Progenitor cell of endocrine pancreas (in vitro differentiated cells): ENCODE measurements at regions not wholly inside any gene's neighbourhood (a gene's known extent, or its start where the extent isn't known, plus 50 kb on each side); places are given as distances from the start of the nearest gene placed in this dataset.

Source experiments
- DNase-seq: peaks from one replicate; pipeline ENCODE4 v3.0.0; 2021; ENCODE audit warnings: low spot score; ENCODE audit not compliant: unreplicated experiment
- H3K27ac Mint-ChIP-seq: 2 replicates; pipeline ENCODE4 v1.8.0; 2021; ENCODE audit warnings: mild to moderate bottlenecking, moderate library complexity, mixed read lengths
- H3K27me3 Mint-ChIP-seq: 2 replicates; pipeline ENCODE4 v1.8.0; 2021; ENCODE audit warnings: mixed read lengths
- H3K36me3 Mint-ChIP-seq: 2 replicates; pipeline ENCODE4 v1.8.0; 2022; ENCODE audit warnings: mixed read lengths; ENCODE audit not compliant: insufficient read depth
- H3K4me1 Mint-ChIP-seq: 2 replicates; pipeline ENCODE4 v1.8.0; 2021; ENCODE audit warnings: low read depth, mixed read lengths
- H3K4me3 Mint-ChIP-seq: 2 replicates; pipeline ENCODE4 v1.8.0; 2021; ENCODE audit warnings: low read depth, mild to moderate bottlenecking, moderate library complexity, mixed read lengths
- H3K9me3 Mint-ChIP-seq: 2 replicates; pipeline ENCODE4 v1.8.0; 2021; ENCODE audit warnings: low read depth, mixed read lengths
- TF ChIP-seq, protein P1 (sequence below): fragments of 200-600 bp; sonication (generic); IDR thresholded peaks from one replicate; pipeline ENCODE4 v1.5.0; 2021; ENCODE audit warnings: antibody characterized with exemption, mild to moderate bottlenecking; ENCODE audit not compliant: unreplicated experiment

DNA sequence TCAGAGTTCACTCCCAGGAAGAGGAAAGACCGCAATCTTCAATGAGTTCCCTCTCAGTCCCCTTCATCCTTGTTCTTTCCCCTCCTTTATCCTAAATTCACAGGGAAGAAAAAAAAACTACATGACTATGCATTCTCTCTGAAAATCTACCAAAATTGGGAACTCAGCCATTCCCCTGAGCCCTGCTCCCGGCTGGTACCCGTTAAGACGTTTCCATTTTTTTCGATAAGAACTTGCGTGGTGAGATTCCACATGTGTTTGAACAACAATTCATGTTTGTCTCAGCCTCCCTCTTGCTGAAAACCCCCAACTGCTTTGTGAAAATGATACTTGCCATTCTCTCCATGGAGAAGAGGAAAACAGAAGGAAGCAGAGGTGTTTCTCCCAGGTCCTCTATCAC is 318.7 kb upstream of the ID2 start:
- H3K36me3 Mint-ChIP-seq, result no peaks in the 10 kb centered on the region
- no peak overlapping the region for H3K4me3 Mint-ChIP-seq
- DNase-seq, result no peak
- H3K9me3 Mint-ChIP-seq, result no peaks in the 10 kb centered on the region
- peaks cover 28% of the 10 kb centered on the region for H3K4me1 Mint-ChIP-seq
- H3K27ac Mint-ChIP-seq, result no peak overlapping the region
- TF ChIP-seq, protein P1, sequence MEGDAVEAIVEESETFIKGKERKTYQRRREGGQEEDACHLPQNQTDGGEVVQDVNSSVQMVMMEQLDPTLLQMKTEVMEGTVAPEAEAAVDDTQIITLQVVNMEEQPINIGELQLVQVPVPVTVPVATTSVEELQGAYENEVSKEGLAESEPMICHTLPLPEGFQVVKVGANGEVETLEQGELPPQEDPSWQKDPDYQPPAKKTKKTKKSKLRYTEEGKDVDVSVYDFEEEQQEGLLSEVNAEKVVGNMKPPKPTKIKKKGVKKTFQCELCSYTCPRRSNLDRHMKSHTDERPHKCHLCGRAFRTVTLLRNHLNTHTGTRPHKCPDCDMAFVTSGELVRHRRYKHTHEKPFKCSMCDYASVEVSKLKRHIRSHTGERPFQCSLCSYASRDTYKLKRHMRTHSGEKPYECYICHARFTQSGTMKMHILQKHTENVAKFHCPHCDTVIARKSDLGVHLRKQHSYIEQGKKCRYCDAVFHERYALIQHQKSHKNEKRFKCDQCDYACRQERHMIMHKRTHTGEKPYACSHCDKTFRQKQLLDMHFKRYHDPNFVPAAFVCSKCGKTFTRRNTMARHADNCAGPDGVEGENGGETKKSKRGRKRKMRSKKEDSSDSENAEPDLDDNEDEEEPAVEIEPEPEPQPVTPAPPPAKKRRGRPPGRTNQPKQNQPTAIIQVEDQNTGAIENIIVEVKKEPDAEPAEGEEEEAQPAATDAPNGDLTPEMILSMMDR, result no peak
- H3K27me3 Mint-ChIP-seq, result no peaks in the 10 kb centered on the region

DNA sequence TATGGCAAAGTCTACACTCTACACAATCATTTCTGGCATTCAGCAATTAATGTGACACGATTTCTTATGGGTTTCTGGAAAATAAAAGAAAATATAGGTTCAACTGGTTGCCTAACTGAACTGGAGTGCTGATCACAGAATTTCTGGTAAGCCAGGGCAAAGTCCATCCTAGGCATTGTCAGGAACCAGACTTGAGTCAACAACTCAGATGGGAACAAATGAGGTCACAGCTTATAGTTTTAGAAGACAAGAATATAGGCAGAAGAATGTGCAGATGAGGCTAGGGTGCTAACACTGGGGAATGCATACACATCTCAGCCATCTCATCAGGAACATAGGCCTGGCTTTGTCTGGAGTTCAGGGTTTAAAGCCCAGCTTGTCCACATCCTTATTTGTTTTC is 317.2 kb upstream of the ID2 start:
- DNase-seq, result no peak
- Mint-ChIP-seq H3K36me3 (no peaks in the 10 kb centered on the region), H3K4me3 (no peak overlapping the region), H3K4me1 (peaks cover 28% of the 10 kb centered on the region), H3K27me3 (no peaks in the 10 kb centered on the region), H3K9me3 (no peaks in the 10 kb centered on the region), H3K27ac (no peak overlapping the region)
- TF ChIP-seq, protein P1, result no peak

DNA sequence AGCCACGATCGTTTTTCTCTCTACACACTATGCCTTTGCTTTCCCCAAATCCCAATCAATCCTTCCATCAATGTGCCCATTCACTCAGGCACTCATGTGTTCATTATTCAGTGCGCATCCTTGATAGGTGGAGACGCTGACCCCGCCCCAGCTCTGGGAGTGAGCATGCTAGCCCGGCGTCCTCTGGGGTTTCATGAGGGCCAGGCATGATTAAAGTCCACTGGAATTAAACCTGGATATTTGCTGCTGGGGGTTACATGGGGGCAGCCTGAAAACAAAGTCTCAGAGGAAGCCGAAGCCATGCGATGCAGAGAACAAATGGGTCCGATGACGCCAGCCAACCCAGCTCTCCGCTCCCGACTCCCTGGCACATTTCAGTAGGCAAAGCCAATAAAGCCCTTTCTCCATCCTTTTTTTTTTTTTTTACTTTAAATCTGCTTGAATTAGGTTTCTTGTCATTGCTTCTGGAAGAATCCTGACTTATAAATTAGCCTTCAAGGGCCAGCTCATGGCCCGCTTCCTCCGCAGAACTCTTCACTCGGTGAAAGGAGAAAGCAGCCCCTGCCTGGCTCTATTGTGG is 316.4 kb upstream of the ID2 start:
- H3K4me3 Mint-ChIP-seq, result no peak overlapping the region
- H3K36me3 Mint-ChIP-seq, result no peaks in the 10 kb centered on the region
- TF ChIP-seq, protein P1, result no peak
- DNase-seq, result no peak
- no peaks in the 10 kb centered on the region for H3K9me3 Mint-ChIP-seq
- H3K27me3 Mint-ChIP-seq, result no peaks in the 10 kb centered on the region
- H3K27ac Mint-ChIP-seq, result no peak overlapping the region
- peaks cover 28% of the 10 kb centered on the region for H3K4me1 Mint-ChIP-seq

DNA sequence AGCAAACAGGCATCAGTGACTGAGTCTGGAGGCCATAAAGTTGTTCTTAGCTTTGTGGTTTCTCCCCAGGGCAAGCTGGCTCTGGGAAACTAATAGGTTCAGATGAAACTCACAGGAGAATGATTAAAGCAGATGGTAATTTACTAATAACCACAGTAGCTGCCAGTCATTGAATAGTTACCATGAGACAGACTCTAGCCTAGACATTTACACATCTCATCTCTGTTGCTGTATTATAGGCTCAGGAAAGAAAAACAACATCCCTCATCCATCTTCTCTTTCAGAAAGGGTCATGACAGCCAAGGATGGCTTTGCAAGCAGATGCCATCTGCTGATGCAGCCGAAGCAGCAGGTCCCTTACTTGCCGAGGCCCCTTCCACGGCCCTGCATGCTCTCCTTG is 314.0 kb upstream of the ID2 start:
- TF ChIP-seq, protein P1, result no peak
- DNase-seq, result no peak
- H3K4me3 Mint-ChIP-seq, result no peak overlapping the region
- H3K36me3 Mint-ChIP-seq, result no peaks in the 10 kb centered on the region
- peaks cover 21% of the 10 kb centered on the region for H3K4me1 Mint-ChIP-seq
- H3K9me3 Mint-ChIP-seq, result peaks cover 3% of the 10 kb centered on the region
- no peaks in the 10 kb centered on the region for H3K27me3 Mint-ChIP-seq
- no peak overlapping the region for H3K27ac Mint-ChIP-seq

DNA sequence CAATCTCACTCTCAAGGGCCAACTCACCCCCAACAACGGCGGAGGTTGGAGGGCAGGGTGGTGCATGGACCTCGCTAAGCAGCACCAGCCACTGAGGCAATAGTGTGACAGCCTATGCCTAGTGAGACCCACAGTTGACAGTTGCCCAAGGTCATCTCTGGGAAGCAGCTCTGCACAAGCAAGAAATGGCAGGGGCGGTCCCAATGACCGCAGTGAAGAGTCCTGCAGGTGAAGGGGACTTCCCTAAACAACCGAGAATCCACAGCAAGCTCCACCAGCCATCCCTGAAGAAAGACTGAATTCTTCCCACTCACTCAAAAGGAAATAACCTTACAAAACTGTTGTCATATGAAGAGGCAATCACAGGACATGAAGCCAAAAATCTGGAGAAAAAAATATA is 313.4 kb upstream of the ID2 start:
- TF ChIP-seq, protein P1, result no peak
- Mint-ChIP-seq H3K36me3 (peaks cover 4% of the 10 kb centered on the region), H3K9me3 (peaks cover 9% of the 10 kb centered on the region), H3K27me3 (no peaks in the 10 kb centered on the region), H3K27ac (no peak overlapping the region), H3K4me3 (no peak overlapping the region), H3K4me1 (peaks cover 15% of the 10 kb centered on the region)
- DNase-seq, result no peak
